ENCODE measurements at regions not wholly inside any gene's neighbourhood (a gene's known extent, or its start where the extent isn't known, plus 50 kb on each side); places are given as distances from the start of the nearest gene placed in this dataset.

DNA sequence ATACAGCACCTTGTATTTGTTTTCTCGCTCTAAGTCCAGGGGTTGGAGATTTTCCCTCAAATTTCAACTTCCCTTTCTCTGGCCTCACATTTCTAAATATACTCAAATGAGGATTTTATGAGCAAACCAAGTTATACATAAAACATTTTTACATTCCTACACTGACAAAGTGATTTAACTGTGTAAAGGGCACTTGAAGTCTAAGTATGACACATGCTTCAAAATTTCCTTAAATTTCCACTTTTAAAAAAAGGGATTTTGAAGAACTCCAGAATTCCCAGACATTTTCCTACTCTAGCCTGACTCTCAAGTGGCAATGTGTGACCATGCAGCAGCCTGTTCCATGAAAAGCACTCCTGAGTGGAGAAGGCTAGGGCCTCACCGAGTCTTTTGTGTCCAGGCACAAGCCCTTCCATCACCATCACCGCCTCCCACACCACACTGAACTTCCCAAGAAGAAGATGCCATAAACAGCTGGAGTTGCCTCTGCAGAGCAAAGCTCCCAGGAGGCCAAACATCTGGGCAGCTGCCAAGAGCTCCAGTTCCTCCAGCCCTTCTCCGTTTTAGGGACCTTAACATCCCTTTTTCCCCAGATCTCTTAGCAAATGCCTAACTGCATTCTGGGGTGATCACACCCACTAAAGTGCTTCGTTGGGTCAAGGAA is 68.9 kb downstream of the NCR2 start:
- DNase-seq (ENCODE audit: low read depth in 1 of 2, low spot score in 1 of 2), result no peak

DNA sequence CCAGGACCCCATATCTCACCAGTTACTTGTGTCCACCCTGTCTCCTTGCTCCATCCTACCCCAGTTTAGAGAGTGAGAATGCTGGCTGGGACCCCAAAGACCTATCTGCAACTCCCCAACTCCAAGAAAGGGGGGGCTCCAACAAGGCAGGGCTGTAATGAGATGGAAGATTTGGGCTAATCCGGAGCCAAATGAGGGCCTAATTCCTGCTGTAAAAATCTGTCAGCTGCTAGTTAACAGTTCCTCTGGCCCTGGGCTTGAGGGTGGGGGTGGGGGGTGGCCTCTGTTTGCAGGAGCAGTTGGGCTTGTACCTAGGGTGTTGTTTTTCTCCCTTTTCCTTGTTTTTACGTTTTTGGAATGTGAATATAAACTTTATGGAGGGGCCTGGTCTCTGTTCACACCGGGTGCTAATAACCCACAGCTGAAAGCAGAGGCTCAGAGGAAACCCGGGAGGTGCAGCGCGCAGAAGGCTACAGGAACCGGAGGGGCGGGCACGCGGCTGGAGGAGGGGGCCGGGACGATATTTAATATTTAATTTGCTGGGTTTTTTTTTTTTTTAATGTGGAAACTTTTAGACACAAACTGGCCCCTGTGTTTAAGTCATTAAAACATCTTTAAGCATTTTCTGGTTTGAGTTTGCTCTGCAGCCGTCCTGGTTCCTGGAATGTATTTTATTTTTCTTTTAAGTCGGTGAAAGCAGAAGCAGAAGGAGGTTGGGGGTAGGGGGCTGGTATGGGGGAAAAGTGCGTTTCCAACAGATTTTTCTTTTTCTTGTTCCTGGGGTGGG is 70.7 kb downstream of the NCR2 start:
- DNase-seq (ENCODE audit: low read depth in 1 of 2, low spot score in 1 of 2), result no peak

DNA sequence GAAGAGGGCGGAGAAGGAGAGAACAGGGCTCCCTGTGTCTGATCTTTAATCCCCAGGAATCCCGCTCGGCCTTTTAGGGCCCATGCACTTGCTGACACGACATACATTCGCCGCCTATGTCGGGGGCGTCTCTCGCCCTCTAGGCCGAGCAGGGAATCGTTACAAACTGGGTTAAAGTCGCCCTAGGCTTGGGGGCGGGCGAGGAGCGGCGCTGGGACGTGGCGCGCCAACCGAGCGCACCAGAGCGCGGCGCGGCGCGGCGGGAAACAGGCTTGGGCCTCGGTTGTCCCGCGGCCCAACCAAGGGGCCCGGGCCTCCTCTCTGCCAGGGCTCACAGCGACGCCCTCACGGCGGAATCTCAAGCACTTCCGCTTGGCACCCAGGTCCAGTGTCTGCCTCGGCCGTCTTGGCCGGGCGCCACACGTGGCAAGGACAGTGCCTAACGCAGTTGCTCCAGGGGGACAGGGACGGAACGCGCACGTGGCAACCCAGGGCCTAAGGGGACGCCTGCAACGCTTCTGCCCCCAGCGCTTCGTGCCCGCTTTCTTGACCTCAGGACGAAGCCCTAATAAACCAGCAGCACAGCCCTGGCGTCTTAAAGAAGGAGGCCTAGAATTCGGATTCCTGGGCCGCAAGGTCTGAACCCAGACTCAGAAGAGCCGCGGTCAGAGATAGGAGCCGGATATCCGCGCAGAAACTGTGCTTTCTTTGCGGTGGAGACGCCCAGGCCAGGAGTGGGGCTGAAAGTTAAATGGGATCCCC is 71.5 kb downstream of the NCR2 start:
- no peak for DNase-seq (ENCODE audit: low read depth in 1 of 2, low spot score in 1 of 2)

DNA sequence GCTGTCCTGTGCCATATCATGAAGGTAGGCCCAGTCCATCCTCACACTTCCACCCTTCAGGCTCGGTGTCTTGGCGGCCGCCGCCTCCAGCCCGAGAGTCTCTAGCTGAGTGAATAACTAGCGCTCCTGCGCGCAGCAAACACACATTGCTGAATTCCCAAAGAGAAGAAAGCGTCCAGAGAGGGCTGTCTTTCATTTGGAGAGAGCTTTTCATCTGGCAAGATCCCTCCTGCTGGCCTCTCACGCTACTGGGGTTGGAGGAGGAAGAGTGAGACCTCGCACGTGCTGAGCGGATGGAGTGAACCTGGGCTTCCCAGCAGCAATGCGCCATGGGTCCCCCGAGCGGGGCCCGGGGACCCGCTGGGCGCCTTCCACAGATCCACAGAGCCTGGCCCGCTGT is 73.2 kb downstream of the NCR2 start:
- no peak for DNase-seq (ENCODE audit: low read depth in 1 of 2, low spot score in 1 of 2)

DNA sequence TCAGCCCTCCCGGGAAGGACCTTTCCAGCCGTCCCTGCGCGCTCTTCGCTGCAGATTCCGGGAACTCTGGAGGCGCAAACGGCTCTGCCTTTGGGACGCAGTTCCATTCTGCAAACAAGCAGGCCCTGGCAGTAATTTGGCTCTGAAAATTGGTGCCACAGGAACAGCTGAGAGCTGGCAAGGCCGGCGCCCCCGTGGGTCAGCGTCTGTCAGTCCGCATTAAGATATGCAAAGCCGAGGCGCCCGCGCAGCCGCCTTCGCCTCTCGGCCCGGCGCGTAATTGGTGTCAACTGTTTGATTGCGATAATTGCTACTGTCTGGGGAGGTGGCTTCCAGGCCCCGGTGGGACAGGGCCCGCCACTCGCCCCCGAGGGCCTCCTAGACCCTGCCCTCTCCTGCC is 73.6 kb downstream of the NCR2 start:
- DNase-seq (ENCODE audit: low read depth in 1 of 2, low spot score in 1 of 2), result no peak

DNA sequence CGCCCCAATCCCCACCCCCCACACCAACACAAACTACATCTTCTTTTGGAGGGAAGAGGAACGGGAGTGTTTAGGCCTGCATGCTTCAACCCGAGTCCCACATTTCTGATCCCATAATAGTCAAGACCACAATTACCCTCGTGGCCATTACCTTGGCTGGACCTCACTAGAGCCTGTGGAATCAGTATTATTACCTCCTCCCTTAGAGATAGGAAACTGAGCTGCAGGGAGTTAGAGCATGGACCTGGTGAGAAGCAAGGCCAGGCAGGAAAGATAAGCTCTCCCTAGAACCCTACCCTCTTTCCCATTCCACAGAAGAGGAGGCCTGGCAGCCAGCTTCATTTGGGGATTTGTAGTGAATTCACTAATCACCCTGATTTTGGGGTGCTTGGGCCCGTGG is 74.1 kb downstream of the NCR2 start:
- DNase-seq (ENCODE audit: low read depth in 1 of 2, low spot score in 1 of 2), result no peak

DNA sequence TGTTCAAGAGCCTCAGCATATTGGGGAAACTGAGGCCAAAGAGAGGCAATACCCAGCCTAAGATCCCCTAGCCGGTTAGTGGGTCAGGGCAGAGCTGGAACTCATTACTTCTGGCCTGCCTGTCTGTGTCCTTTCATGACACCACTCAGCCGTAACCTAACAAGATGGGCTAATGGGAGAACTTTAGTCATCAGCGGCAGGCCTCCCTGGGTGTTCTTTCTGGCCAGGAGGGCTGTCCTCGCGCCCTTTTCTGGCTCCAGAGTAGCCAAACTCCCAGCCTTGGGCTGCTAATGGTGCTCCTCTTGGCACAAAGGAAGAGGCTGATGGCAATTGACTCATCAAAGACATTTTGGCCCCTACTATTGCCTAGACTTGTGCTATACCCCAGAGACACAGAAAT is 76.6 kb downstream of the NCR2 start:
- DNase-seq (ENCODE audit: low read depth in 1 of 2, low spot score in 1 of 2), result no peak

DNA sequence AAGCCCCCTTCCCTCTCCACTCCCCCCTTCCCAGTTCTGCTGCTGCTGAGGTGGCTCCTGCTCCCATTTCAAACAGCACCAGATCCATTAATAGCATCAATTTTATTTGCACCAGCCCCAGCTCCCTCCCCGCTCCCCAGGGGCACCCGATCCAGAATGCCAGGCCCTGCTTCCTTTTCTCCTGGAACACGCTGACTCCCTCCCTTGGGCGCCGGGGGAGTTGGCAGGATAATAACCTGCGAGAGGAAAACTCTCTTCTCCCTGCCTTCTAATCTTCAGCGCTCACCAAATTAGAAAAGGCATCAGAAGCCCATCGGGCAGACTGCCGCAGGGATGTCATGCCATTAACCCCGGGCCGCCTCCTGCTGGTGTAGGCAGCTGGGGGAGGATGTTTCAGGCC is 77.8 kb downstream of the NCR2 start:
- no peak for DNase-seq (ENCODE audit: low read depth in 1 of 2, low spot score in 1 of 2)

DNA sequence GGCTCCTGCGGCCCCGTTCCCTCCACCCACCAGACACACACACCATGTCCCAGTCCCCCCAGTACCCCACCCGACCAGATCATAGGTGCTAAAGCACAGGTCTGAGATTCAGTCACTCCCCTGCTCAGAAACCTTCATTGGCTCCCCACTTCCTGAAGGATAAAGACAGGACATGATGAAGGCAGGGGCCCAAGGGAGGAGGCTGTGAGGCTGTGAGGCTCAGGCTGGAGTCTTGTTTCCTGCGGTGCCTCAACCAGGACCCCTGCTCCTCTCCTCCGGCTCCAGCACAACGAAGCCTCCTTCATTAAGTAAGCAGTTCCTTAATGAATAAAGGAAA is 81.1 kb downstream of the NCR2 start:
- no peak for DNase-seq (ENCODE audit: low read depth in 1 of 2, low spot score in 1 of 2)

DNA sequence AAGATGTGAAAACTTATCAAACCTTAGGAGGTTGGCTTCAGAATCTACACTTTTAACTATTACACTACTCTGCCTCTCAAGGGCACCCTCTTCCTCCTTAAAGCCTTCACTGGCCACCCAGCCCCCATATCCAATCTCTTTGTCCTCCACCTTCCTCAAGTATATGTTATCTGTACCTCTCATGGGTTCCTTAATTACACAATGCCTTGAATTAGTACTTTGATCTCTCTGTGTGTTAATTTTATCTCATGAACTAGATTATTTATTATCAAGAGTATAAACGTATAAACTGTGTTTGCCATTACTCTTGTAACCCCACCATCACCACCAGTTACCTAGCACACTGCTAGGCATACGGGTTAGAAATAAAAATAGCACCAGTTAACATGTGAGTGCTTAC is 83.3 kb downstream of the NCR2 start:
- DNase-seq (ENCODE audit: low read depth in 1 of 2, low spot score in 1 of 2), result no peak

DNA sequence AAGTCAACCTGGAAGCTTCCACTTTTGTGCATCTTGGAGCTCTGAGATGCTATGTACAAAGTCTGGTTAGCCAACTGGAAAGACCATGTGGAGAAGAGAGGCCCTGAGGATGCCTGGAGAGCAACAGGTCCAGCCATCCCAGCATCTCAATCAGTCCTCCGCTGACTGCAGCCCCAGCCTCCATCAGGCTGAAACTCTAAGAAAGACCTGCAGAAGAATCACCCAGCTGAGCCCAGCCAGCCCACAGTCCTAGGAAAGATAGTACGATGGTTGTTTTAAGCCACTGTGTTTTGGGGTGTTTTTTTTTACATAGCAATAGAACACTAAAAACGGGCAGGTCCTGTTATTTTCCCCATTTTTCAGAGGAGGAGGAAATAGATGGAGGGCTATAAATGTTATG is 84.0 kb downstream of the NCR2 start:
- DNase-seq (ENCODE audit: low read depth in 1 of 2, low spot score in 1 of 2), result no peak

DNA sequence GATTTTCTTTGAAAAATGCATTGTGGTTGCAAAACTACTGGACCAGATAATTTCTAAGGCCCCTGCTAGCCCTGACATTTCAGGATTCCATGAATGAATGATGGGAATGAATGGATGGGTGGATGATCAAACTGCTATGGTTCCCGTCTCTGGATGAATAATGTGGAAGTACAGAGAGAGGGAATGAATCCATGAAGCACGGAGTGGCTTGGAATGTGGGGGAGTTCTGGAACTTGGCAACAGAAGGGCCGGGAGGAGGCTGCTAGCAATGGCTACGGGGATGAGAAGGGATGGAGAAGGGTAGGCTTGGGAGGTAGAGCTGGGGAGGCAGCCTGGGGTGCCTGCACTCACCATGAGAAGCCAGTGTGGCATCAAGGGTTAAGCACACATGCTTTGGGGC is 84.8 kb downstream of the NCR2 start:
- DNase-seq (ENCODE audit: low read depth in 1 of 2, low spot score in 1 of 2), result no peak

DNA sequence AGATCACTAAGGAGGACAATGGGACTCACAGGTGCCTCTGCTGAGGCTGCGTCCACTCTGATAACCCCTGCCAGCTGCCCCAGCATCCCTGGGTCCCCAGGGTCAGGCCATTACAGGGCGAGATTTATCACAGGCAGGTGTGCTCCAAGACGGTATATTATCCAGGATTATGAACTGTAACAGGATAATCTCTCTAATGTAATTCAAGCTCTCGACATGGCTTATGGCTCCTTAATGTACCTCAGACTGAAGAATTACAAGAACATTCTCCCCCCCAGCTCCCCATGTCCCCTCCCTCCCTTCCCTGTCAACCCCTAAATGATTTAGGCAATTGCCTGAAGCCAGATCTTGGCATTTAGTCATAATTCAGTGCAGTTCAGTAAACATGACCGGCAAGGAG is 86.8 kb downstream of the NCR2 start:
- DNase-seq (ENCODE audit: low read depth in 1 of 2, low spot score in 1 of 2), result no peak

DNA sequence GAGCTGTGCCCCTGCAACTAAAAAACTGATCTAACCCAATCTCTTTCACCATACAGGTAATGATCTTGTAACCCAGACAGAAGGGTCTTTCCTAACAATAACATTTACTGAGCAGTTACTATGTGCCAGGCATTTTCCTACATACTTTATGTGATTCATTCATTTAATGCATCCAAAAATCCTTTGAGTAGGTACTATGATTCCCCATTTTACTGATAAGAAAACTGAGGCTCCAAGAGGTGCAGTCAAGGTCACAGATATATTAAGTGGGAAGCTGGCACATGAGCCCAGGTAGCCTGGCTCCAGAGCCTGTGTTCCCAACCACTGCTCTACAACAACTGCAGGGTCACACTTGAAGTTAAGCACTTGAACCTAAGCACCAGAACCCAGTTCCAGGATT is 87.6 kb downstream of the NCR2 start:
- DNase-seq (ENCODE audit: low read depth in 1 of 2, low spot score in 1 of 2), result no peak

DNA sequence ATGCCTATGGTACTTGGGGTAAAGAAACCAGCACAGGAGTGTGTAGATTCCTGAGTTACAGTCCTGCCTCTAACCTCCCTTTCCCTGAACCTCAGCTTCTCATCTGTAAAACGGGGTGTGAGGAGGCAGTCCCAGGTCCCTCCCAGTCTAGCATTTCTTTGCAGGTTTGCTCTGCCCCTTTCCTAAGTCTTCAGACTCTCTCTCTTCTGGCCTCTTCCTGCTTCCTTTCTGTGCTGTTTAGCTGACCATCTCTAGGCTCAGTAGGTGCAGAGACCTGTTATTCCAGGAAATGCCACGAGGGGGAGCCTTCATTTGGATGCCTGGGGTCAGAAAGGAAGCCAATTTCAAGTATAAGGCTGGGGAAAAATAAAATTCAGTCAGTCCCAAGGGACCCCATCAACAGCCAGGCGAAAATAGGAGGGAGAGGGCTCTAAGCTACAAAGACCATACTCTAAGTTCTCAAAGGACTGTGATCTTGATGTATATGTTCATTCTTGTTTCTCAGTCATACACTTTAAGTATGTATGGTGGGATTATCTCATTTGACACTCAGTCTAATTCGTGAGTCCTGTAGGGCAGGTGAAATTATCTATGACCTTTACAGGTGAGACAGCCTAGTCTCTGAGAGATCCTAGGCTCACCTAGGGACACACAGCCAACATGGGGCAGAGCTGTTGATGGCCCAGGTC is 89.1 kb downstream of the NCR2 start:
- peak; percentile 61 to 63 for DNase-seq (ENCODE audit: low read depth in 1 of 2, low spot score in 1 of 2)

DNA sequence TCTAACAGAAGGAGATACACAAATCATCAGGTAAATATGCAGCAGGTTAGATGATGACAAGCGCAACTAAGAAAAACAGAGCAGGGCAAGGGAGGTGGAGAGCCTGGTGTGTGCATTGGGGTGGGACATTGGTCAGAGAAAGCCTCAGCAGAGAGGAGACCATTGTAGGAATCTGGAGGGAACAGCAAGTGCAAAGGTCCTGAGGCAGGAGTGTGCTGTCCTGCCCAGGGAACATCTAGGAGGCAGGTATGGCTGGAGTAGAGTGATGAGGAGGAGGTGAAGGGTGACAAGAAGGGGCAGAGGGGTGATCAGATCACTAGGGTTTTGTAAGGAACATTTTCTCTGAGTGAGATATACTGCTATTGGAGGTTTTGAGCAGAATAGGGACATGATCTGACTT is 90.1 kb downstream of the NCR2 start:
- no peak for DNase-seq (ENCODE audit: low read depth in 1 of 2, low spot score in 1 of 2)

DNA sequence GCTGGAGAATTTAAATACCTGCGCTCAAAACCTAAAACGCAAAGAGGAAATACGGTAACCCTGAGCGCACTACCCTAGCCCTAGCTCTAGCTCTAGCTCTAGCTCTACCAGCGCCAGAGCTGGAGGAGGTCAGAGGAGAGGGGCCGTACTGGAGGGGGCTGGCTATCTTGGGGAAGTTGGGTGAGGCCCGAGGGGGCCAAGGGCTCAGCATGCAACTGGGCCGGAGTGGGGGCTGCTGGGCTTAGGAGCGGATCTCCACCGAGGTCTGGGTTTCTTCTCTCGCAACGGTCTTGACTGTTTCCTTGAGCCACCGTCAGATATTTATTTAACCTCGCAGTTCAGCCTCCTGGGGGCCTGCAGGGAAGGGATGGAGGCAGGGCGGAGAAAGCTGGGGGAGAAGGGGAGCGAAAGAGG is 91.0 kb downstream of the NCR2 start:
- no peak for DNase-seq (ENCODE audit: low read depth in 1 of 2, low spot score in 1 of 2)

DNA sequence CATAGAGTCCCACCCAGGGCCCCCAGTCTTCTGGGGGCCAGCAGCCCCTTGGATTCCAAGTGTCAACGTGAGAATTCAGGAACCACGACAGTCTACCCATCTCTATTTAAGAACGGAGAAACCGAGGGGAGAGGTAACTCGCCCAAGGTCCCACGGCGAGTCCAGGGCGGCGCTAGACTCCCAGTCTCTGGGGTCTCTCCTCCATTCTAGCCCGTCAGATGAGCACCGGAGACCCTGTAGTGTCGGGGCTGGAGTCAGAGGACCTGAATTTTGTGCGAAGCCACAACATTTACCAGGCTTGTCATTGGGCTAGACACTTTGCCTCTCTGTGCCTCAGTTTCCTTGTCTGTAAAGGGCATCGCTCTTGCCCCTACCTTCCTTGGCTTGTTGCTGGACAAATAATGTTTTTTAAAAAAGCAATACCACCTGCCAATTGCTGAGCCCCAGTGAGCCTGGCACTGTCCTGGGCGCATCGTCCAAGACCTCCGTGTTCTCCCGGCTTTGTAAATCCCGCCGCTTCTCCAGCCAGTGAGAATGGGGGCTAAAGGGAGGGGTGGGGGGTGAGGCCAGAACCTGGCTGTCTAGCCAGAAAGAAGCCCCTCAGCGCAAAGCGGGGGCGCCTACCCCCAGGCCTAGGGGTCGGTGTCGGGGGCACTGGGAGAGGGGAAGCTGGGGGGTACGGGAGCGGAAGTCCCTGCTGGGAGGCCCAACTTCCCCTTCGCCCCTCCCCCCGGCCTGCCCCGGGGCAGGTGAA is 91.7 kb downstream of the NCR2 start:
- DNase-seq (ENCODE audit: low read depth in 1 of 2, low spot score in 1 of 2), result no peak

DNA sequence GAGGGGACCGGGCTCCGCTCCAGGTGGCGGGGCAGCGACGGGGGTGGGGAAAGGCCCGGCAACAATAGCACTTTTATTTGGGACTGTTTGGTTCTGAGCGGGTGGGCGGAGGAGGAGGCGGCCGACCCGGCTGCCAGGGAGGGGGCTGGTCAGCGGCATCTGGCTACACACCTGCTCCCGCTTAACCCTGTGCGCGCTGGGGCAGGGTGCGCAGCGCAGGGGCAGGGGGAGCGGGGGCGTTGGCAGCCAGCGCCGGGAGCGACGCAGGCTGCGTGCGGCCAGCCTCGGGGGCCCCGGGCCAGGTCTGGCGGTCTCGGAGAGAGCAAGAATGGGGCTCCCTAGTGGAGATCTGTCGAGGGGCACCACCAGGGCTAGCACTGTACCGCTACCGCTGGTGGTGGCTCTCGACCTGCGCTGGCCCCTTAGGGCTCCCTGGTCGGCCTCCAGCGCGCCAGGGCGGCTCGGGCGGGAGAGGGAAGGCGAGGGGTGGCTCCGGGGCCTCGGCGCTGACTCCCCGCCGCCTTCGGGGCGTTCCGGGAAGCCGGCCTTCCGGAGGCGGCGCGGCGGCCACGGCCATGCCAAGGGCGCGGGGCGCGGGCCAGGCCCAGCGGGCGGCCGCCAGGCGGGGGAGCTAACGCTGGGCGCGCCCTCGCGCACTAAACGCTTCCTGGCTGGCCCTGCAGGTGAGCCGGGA is 92.4 kb downstream of the NCR2 start:
- DNase-seq (ENCODE audit: low read depth in 1 of 2, low spot score in 1 of 2), result no peak

DNA sequence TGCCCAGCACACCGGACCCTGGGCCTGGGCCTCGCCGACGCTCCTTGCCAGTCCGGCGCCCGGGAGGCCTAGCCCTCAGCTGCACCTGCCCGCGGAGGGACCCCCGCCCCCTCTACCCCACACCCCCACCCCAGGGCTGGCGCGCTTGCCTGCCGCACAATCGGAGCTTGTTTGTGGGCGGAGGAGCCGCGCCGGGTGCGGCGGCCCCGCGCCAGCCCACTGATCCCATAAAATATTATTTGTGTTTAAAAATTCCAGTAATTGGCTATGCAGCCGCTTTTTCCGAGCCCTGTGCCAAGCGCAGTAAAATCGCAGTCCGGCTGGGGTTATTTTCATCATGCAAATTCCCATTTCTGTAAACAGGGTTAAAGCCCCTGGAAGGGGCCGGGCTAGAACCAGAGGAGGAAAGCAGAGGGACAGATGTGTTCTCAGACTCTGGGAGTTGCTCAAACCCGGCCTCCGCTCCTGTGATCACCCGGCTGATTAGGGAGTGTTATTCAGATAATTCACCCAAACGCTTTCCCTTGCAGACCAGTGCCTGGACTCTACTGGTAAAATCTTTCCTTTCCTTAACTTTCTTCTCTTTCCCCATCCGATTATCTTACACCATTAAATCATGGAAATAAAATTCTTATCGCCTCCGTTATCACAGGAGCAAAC is 93.1 kb downstream of the NCR2 start:
- DNase-seq (ENCODE audit: low read depth in 1 of 2, low spot score in 1 of 2), result no peak

All from stimulated activated CD4-positive, alpha-beta T cell treated with anti-CD3 and anti-CD28 coated beads, Interleukin-15, amount 100 ng/mL, for 1 hour (primary cell).